ENCODE measurements at regions not wholly inside any gene's neighbourhood (a gene's known extent, or its start where the extent isn't known, plus 50 kb on each side); places are given as distances from the start of the nearest gene placed in this dataset.
"Not testable (repeated sequence)": the region's sequence is repeated elsewhere in the genome, so short reads cannot be mapped to it uniquely, and the experiment has no call there.

GRCh38 chr3:176071943-176072342 lies 1125.3 kb downstream of the TBL1XR1 start:
- H3K9me3 ChIP-seq: no peaks in the 10 kb centered on the region
- H3K9ac ChIP-seq: no peak overlapping the region
- no peak overlapping the region for H3K4me2 ChIP-seq
- no peaks in the 10 kb centered on the region for H4K20me1 ChIP-seq
- TF ChIP-seq Cebpa-rat (IDR thresholded peaks at IDR 0.05): no peak
- no peak overlapping the region for H3K27ac ChIP-seq
- H3K36me3 ChIP-seq: no peaks in the 10 kb centered on the region
- no peak overlapping the region for H3K4me3 ChIP-seq
- no peaks in the 10 kb centered on the region for H3K4me1 ChIP-seq
- H3K27me3 ChIP-seq: no peaks in the 10 kb centered on the region

GRCh38 chr3:176068750-176069149 lies 1128.5 kb downstream of the TBL1XR1 start:
- H3K27ac ChIP-seq: no peak overlapping the region
- TF ChIP-seq Cebpa-rat (IDR thresholded peaks at IDR 0.05): no peak

GRCh38 chr3:176058856-176059255 lies 1138.4 kb downstream of the TBL1XR1 start:
- TF ChIP-seq Cebpa-rat (IDR thresholded peaks at IDR 0.05): no peak
- Histone ChIP-seq H3K9ac (no peak overlapping the region), H3K4me2 (no peak overlapping the region), H3K27ac (no peak overlapping the region), H3K27me3 (no peaks in the 10 kb centered on the region), H4K20me1 (no peaks in the 10 kb centered on the region), H3K4me3 (no peak overlapping the region), H3K9me3 (no peaks in the 10 kb centered on the region), H3K36me3 (no peaks in the 10 kb centered on the region), H3K4me1 (no peaks in the 10 kb centered on the region)

More at GRCh38 chr3:176068750-176069149, 1128.5 kb downstream of the TBL1XR1 start:
- no peak overlapping the region for H3K4me3 ChIP-seq
- H3K36me3 ChIP-seq: no peaks in the 10 kb centered on the region
- H3K4me2 ChIP-seq: no peak overlapping the region
- H3K27me3 ChIP-seq: no peaks in the 10 kb centered on the region
- no peaks in the 10 kb centered on the region for H3K4me1 ChIP-seq
- H3K9ac ChIP-seq: no peak overlapping the region
- no peaks in the 10 kb centered on the region for H4K20me1 ChIP-seq
- no peaks in the 10 kb centered on the region for H3K9me3 ChIP-seq

GRCh38 chr3:176055836-176056235 lies 1141.4 kb downstream of the TBL1XR1 start:
- Histone ChIP-seq H3K4me3 (no peak overlapping the region), H3K9me3 (no peaks in the 10 kb centered on the region), H3K9ac (no peak overlapping the region), H3K4me1 (no peaks in the 10 kb centered on the region), H3K27me3 (no peaks in the 10 kb centered on the region), H3K4me2 (no peak overlapping the region), H3K27ac (no peak overlapping the region), H3K36me3 (no peaks in the 10 kb centered on the region), H4K20me1 (no peaks in the 10 kb centered on the region)
- TF ChIP-seq Cebpa-rat (IDR thresholded peaks at IDR 0.05): no peak

GRCh38 chr3:176051766-176052165 lies 1145.5 kb downstream of the TBL1XR1 start:
- Histone ChIP-seq H3K4me2 (no peak overlapping the region), H3K27me3 (no peaks in the 10 kb centered on the region), H3K36me3 (no peaks in the 10 kb centered on the region), H3K4me3 (no peak overlapping the region), H3K27ac (no peak overlapping the region), H3K9me3 (no peaks in the 10 kb centered on the region), H3K9ac (no peak overlapping the region), H3K4me1 (no peaks in the 10 kb centered on the region), H4K20me1 (no peaks in the 10 kb centered on the region)
- no peak for TF ChIP-seq Cebpa-rat (IDR thresholded peaks at IDR 0.05)

- H3K4me1 ChIP-seq: no peaks in the 10 kb centered on the region
- H3K27ac ChIP-seq: no peak overlapping the region
- no peak overlapping the region for H3K9ac ChIP-seq
- H3K4me3 ChIP-seq: no peak overlapping the region
- H4K20me1 ChIP-seq: no peaks in the 10 kb centered on the region
- no peaks in the 10 kb centered on the region for H3K36me3 ChIP-seq
- no peaks in the 10 kb centered on the region for H3K9me3 ChIP-seq
- H3K4me2 ChIP-seq: no peak overlapping the region
- no peak for TF ChIP-seq Cebpa-rat (IDR thresholded peaks at IDR 0.05)
- H3K27me3 ChIP-seq: no peaks in the 10 kb centered on the region
Measured at GRCh38 chr3:176046703-176047102, 1150.6 kb downstream of the TBL1XR1 start.

GRCh38 chr3:176041812-176042211 lies 1155.5 kb downstream of the TBL1XR1 start:
- no peaks in the 10 kb centered on the region for H4K20me1 ChIP-seq
- TF ChIP-seq Cebpa-rat (IDR thresholded peaks at IDR 0.05): no peak
- H3K9me3 ChIP-seq: peaks cover 2% of the 10 kb centered on the region; the same call in 1 of the 2 replicates
- no peak overlapping the region for H3K27ac ChIP-seq
- no peak overlapping the region for H3K4me3 ChIP-seq
- H3K4me2 ChIP-seq: no peak overlapping the region
- no peaks in the 10 kb centered on the region for H3K27me3 ChIP-seq
- H3K4me1 ChIP-seq: no peaks in the 10 kb centered on the region
- no peak overlapping the region for H3K9ac ChIP-seq
- no peaks in the 10 kb centered on the region for H3K36me3 ChIP-seq

- no peaks in the 10 kb centered on the region for H3K4me1 ChIP-seq
- no peak overlapping the region for H3K4me2 ChIP-seq
- H3K36me3 ChIP-seq: no peaks in the 10 kb centered on the region
- no peak overlapping the region for H3K27ac ChIP-seq
- no peak for TF ChIP-seq Cebpa-rat (IDR thresholded peaks at IDR 0.05)
- H3K4me3 ChIP-seq: no peak overlapping the region
- H3K9ac ChIP-seq: no peak overlapping the region
- no peaks in the 10 kb centered on the region for H3K27me3 ChIP-seq
- peaks cover 8% of the 10 kb centered on the region; the same call in 1 of the 2 replicates for H3K9me3 ChIP-seq
- no peaks in the 10 kb centered on the region for H4K20me1 ChIP-seq
Measured at GRCh38 chr3:176041185-176041584, 1156.1 kb downstream of the TBL1XR1 start.

GRCh38 chr3:176037636-176038035 lies 1159.6 kb downstream of the TBL1XR1 start:
- Histone ChIP-seq H3K4me1 (no peaks in the 10 kb centered on the region), H3K4me2 (no peak overlapping the region), H3K27me3 (no peaks in the 10 kb centered on the region), H3K36me3 (no peaks in the 10 kb centered on the region), H4K20me1 (no peaks in the 10 kb centered on the region), H3K9me3 (peaks cover 15% of the 10 kb centered on the region; the same call in 1 of the 2 replicates), H3K27ac (no peak overlapping the region), H3K9ac (no peak overlapping the region), H3K4me3 (no peak overlapping the region)
- TF ChIP-seq Cebpa-rat (IDR thresholded peaks at IDR 0.05): no peak

- no peak for TF ChIP-seq Cebpa-rat (IDR thresholded peaks at IDR 0.05)
- Histone ChIP-seq H4K20me1 (no peaks in the 10 kb centered on the region), H3K36me3 (no peaks in the 10 kb centered on the region), H3K4me3 (no peak overlapping the region), H3K9me3 (peaks cover 15% of the 10 kb centered on the region; the same call in 1 of the 2 replicates), H3K27me3 (no peaks in the 10 kb centered on the region), H3K27ac (no peak overlapping the region), H3K4me2 (no peak overlapping the region), H3K9ac (no peak overlapping the region), H3K4me1 (no peaks in the 10 kb centered on the region)
Measured at GRCh38 chr3:176032043-176032442, 1165.2 kb downstream of the TBL1XR1 start.

GRCh38 chr3:176016203-176016602 lies 1157.1 kb downstream of the NAALADL2 start:
- not testable (repeated sequence) for H3K4me1 ChIP-seq

GRCh38 chr3:176015228-176015627 lies 1156.1 kb downstream of the NAALADL2 start:
- not testable (repeated sequence) for H3K9ac ChIP-seq, H3K9me3 ChIP-seq, H3K27me3 ChIP-seq, H3K27ac ChIP-seq, H4K20me1 ChIP-seq, H3K4me2 ChIP-seq, H3K36me3 ChIP-seq, H3K4me1 ChIP-seq, H3K4me3 ChIP-seq

More at GRCh38 chr3:176016203-176016602, 1157.1 kb downstream of the NAALADL2 start:
- not testable (repeated sequence) for H3K9ac ChIP-seq, H3K27ac ChIP-seq, H3K36me3 ChIP-seq, H3K9me3 ChIP-seq, H4K20me1 ChIP-seq, H3K4me3 ChIP-seq, H3K27me3 ChIP-seq, H3K4me2 ChIP-seq
